HG02759 (cell line): ENCODE measurements at regions not wholly inside any gene's neighbourhood (a gene's known extent, or its start where the extent isn't known, plus 50 kb on each side); places are given as distances from the start of the nearest gene placed in this dataset.

ENCODE experiments used
- ATAC-seq: cut with Tn5 transposase; IDR thresholded peaks from one replicate; pipeline ENCODE4 v1.9.1; 2021; ENCODE audit warnings: mild to moderate bottlenecking, moderate library complexity; ENCODE audit not compliant: unreplicated experiment

DNA sequence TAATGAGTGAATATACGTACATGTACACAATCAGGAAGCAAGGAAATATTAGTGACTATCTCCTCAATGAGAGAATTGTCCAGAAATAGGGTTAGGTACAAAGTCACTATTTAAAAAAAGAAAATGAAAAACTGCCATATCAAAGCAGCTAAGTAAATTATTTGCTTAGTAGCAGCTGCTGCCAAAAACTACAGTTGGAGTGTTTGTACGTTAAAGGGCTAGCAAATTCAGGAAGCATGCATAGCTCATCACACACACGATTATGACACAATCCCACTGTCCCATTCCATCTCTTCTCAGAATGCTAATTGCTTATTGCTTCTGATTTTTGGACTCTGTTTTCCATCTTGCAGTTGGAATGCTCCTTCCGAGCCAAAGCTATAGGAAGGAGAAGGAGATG, 2012.5 kb upstream of the LRRTM1 start:
- no peak for ATAC-seq

DNA sequence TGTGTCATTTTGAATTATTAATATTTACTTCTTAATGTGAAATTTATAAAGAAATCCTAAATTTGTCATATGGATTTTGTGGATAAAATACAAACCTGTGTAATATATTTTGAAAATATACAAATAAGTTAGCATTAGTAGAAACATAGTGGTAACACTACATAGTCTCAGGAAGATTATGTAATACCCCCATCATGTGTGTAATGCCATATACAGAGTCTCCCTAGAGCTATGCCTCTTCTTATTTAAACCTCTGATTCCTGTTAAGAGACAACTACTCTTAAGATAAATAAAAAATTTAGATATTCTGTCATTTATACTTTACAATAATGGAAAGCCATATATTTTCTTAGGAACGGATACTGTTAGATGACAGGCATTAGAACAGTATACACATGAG, 2012.0 kb upstream of the LRRTM1 start:
- no peak for ATAC-seq

DNA sequence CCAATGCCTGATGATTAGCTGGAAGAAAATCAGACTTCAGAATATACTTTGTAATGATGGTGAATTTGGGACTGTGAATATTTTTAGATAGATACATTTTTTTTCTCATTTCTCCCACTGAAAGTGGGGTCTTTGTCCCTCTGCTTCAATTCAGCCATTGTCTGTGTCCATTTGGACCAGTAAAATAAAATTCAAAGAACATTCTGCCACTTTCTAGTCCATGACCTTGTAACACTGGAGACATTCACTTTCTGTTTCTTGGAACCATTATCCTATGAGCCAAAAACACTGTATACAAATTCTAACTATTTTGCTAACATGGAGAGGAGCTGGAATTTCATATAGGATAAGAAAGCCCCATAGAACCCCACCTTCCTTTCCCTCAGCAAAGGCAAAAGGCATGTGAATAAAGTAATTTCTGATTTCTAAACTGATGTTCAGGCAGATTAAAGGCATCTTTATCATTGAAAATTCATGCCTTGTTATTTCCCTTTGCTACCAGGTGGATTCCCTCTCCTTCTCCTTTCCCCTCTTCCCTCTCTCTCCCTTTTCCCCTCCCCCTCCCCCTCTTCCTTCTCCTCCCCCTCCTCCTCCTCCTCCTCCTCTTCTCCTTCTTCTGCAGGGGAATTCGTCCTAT, 2010.4 kb upstream of the LRRTM1 start:
- ATAC-seq: no peak

DNA sequence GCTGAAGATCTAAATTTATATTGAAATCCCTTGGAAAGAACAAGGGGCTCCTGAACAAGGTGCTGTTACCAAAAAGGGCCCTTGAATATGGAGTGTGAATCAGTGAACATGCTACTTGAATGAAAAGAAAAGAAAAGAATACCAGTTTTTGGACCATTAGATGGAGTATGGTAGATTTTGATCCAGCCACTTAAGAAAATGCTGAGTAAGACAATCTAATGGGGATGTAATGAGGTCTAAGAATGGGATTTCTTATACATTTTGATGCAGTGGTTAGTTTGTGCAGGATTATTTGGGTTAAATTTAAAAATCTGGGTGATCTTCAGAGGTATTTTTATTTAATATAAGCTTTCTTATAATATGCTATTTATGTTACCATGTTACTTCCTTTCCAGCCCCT, 2003.0 kb upstream of the LRRTM1 start:
- ATAC-seq: no peak

DNA sequence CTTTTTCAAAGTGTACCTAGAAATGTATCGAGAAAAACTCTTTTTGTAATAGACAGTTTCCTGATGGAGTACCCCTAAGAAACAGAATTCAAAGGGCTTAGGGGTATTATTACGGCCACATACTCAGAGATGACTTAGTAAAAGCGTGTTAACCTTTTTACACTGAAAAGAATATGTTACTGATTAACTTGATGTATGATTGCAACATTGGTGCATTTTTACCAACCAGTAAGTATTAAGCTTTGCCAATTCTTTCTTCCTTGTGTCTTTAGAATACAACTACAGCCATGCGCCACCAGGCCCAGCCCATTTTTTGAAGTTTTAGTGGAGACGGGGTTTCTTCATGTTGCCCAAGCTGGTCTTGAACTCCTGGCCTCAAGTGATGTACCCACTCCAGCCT, 1997.0 kb upstream of the LRRTM1 start:
- ATAC-seq: no peak

DNA sequence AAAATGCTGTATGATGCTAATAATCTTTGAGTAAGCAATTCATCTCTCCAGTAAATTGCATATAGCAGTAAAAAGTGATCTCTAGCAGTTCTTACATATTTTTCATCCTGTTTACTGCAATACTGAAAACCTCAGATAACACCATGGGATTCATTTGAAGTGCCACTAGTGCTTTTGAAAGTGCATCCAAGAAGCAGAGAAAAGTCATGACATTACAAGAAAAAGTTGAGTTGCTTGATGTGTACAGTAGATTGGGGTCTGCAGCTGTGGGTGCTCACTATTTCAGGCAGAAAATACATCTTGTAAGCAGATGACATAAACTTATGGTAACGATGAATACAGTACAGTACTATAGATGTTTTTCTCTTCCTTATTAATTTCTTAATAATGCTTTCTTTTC, 1984.9 kb upstream of the LRRTM1 start:
- ATAC-seq: no peak

DNA sequence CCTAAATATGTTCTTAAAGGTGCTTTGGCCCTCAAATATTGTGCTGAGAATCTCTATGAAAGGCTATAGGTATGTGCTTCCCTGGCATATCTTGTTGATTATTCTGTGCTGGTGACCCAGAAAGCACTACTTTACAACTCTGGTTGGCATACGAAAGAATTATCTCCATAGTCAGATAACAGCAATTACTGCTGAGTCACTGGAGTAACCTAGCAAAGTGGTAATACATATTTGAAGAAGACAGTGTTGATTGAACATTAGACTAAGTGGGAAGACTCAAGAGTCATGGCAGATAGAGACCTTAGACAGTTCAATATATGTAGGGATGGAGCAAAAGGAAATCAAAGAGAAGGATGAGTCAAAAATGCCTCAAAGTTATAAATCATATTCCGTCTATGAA, 1978.5 kb upstream of the LRRTM1 start:
- ATAC-seq: no peak

DNA sequence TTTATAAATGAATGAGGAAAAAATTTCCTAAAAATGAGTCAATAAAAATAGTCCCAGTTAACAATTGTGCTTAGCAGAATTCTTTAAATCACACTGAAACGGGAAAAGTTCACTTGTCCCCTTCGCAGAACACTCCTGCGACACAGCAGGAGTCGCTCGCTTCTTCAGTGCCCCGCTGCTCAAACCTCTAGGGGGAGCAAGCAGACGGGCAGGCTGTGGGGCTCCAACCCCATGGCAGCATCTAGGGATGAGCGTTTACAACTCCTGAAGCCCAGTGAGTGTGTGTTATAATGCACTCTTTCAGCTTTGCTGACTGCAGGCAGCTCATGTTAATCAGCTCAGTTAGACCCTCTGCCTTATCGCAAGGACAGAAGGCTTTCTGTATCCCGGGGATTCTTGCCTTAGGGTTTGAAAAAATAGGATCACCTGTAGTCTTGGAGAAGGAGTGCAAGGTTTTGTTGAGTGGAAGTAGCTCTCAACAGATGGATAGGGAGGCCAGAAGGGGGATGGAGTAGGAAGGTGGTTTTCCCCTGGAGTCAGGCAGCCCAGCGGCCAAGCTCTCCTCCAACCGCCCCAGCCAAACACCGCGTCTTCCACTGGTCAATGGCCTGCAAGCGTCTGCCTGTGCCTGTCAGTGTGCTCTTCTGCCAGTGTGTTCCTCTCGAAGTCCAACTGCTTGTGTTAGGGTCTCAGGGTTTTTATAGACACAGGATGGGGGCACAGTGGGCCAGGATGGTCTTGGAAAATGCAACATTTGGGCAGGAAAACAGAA, 1977.7 kb upstream of the LRRTM1 start:
- no peak for ATAC-seq

DNA sequence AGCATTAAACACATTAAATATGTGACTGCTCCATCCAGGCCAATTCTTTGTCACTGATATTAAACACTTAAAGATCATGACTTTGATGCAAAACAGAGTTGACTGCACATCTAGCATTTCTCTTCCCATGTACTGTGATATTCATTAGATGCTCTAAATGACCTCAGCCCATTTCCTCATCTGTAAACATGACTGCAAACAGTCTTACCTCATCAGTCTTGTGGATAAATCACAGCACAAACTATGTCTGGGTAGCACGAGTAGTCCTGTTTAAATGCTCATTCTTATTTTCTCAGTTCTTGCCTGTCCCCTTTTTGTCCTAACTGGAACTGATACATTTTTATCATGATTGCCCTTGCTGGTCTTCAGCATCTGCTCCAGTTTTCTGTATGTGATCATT, 1974.8 kb upstream of the LRRTM1 start:
- no peak for ATAC-seq

DNA sequence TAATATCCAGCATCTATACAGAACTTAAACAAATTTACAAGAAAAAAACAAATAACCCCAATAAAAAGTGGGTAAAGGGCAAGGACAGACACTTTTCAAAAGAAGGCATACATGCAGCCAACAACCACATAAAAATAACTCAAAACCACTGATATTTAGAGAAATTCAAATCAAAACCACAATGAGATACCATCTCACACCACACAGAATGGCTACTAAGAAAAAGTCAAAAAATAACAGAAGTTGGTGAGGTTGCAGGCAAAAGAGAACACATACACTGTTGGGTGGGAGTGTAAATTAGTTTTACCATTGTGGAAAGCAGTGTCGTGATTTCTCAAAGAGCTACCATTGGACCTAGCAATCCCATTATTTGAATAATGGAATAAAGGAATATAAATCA, 1973.9 kb upstream of the LRRTM1 start:
- ATAC-seq: no peak

DNA sequence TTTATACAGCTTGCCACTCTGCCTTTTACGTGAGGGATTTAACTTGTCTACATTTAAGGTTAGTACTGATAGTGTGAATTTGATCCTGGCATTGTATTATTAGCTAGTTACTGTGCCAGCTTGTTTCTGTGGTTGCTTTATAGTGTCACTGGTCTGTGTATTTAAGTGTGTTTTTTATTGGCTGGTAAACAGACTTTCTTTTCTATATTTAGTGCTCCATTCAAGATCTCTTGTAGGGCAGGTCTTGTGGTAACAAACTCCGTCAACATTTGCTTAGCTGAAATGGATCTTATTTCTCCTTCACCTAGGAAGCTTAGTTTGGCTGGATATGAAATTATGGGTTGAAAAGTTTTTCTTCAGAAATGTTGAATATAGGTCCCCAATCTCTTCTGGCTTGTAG, 1971.0 kb upstream of the LRRTM1 start:
- no peak for ATAC-seq

DNA sequence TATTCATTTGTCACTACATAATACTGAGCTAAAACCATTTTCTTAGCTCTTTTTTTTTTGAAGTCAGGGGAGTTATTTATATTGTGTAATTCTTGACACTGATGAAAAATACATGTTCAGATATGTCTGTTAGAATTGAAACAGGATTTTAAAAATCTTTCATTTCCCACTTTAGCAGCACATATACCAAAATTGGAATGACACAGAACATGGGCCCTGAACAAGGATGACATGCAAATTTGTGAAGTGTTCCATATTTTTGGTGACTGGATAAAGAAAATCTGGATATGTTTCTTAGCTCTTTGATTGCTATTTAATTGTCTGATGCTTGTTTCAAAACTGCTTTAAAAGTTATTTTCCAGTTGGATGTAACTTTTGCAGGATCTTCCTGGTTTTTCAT, 1963.9 kb upstream of the LRRTM1 start:
- no peak for ATAC-seq

DNA sequence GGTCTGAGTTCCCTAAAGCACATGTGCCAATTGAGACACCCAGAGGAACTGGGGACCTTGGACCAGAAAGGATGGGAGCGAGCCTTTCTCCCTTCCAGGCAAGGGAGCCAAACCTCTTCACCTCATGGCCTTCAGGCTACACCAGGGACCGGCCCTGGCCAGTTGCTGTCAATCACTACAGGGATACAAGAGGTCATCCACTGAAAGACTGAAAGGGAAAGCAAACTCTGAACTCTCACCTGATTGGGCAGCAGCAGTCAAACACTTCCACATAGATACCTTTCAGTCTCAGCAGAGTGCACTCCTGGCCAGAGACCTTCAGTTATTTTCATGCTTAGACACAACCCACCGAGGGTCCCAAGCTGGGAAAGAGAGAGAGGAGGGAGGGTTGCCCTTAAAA, 1956.0 kb upstream of the LRRTM1 start:
- no peak for ATAC-seq

DNA sequence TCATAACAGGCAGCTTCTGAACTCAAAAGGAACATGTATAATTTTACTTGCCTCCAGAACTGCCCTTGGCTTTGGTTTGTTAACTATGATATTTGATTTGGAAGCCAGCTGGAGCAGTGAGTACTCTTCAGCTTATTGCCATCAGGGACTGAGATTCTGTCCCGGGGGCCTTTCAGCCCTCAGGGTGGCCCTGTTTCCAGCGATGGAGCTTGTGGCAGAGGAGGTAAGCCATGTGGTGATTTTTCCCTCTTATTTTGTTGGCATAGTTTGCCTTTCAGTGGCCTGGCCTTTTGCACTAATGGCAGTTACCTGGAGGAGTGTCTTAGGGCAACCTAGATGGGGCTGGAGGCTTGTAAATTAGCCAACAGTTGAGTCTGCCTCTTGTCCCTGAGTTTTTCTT, 1955.0 kb upstream of the LRRTM1 start:
- ATAC-seq: no peak

DNA sequence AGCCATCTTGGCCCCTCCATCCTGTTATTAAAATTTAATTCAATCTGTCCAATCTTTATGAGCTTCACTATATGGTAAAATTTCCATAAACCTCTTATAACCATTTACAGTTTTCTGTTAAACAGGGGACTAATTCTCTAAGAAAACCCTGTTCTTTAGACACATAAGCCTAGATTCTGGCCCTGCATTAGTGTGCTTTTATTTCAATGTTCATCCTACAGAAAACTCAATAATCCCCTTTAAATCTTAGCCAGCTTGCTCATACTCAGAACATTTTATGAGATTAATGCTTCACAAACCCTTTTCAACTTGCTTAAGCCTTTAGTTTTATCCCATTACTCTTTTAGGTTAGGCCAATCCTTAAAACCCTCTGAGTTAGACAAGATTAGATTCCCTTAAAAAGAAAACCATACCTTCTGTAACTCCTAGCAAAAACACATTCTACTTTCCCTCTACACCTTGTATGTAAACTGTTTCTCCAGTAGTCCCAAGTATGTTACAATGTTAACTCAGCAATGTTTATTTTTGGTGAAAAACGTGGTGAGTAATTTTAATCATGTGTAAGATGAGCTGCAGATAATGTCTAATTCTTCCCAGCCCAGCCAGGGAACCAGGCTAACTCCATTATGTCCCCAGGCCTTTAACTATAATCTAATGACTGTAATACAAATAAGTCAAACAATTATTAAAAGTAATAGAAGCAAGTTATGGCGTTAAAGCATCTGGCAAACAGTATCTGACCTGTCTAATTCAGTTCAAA, 1953.4 kb upstream of the LRRTM1 start:
- ATAC-seq: no peak

DNA sequence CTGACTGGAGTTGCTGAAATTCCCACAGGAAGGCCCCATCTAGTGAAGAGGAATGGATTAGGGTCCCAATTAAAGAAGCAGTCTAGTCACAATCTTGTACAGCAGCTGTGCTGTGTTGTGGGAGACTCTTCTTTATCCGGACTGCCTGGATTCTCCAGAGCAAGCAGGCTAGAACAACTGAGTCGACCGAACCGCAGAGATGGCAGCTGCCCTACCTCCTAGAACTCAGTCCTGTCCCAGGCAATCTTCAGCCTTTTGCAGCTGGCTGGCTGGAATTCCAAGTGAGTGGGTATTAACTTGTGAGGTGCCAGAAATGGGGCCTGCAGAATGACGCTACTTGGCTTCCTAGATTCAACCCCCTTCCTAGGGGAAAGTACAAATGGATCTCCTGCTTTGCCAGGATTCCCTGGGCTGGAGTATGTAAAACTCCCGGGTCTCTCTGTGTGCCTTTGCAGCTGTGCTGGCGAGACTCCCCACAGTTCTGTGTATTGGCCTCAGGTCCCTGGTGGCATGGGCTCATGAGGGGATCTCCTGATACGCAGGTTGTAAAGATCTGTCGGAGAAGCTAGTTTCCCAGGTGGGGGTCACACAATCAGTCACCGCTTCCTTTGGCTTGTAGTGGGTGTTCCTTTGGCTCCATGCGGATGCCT, 1952.6 kb upstream of the LRRTM1 start:
- ATAC-seq: no peak

DNA sequence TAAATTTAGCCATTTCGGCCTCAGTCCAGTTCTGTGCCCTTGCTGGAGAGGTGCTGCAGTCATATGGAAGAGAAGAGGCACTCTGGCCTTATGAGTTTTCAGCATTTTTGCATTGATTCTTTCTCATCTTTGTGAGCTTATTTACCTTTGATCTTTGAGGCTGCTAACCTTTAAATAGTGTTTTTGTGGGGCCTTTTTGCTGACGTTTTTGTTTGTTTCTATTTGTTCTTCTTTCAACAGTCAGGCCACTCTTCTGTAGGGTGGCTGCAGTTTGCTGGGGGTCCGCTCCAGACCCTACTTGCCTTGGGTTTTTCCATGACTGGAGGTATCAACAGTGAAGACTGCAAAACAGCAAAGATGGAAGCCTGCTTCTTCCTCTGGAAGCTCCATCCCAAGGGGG, 1951.7 kb upstream of the LRRTM1 start:
- ATAC-seq: no peak

DNA sequence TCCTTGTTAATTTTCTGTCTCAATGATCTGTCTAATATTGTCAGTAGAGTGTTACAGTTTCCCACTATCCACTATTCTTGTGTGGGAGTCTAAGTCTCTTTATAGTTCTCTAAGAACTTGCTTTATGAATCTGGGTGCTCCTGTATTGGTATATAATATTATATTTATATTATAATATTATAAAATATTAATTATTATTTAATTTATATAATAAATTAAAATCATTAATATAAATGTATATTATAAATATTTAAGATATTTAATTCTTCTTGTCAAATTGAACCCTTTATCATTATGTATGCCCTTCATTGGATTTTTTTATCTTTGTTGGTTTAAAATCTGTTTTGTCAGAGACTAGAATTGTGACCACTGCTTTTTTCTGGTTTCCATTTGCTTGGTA, 1950.2 kb upstream of the LRRTM1 start:
- ATAC-seq: no peak

DNA sequence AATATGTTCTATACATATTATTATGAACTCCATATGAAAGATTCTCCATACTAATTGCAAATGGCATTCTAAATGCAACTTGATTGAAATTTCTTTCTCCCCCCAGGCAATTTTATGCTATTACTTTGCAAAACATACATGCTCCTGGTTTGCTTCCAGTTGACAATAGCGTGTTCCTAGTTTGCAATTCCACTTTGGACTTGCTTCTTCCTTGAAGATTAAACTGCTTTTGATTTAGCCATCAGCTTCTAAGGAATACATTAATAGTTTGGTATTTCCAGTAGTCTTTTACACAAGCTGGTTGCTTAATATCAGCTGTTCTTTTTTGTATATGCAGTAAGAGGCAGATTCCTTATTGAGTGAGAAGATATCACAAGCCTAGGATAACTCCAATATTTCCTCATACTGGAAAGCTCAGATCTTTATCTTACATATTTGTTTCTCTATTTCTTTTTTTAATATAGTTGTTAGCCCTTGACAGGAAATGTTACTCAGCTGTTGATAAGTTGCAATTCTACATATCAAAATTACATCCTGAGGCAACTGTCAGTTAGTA, 1941.7 kb upstream of the LRRTM1 start:
- ATAC-seq: no peak

DNA sequence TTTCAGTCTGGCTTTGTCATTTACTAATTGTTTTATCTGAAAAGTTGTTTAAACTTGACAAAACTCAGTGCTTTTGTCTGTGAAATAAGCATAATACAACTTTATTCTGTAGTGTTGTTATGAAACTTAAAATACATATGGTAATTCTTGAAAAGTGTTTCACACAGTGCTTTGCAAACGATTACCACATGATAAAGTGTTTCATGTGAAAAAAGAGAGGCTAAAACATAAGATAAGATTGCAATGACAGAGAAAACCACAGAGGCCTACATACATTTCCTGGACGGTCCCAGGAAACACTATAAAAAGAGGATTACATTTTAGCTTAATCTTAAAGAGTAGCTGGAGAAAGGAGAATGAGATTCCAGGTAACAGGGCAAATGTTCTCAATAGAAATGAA, 1934.6 kb upstream of the LRRTM1 start:
- ATAC-seq: no peak

DNA sequence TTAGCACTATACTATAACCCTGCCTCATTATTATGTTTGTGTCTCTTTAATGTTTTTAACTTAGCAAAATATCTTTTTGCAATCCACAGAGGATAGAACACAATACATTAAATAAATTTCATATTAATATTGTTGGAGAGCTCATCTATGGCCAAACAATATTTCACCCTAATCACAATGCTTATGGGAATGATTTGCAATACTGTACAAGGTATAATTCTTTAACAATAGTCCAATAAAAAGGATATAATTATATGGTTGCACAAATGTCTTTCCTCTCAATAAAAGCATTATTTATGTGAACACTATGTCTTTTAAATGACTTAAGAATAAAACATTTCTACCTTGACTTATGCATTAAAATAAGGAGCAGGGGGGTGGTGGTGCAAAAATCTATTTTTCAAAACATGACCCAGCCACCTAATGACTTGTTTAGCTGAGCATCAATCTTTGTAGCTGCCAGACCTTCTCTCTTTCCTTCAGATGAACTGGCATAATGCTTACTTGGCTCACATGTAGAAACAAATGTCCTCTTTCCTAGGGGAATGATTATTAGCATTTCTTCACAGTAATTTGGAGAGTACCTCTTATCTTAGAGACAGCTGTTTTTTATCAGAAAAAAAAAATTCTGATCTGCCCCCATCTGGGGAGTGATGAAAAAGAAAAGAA, 1933.6 kb upstream of the LRRTM1 start:
- ATAC-seq: no peak
